RCC 7860 (cell line): ENCODE measurements at regions not wholly inside any gene's neighbourhood (a gene's known extent, or its start where the extent isn't known, plus 50 kb on each side); places are given as distances from the start of the nearest gene placed in this dataset.

ENCODE experiments used
- DNase-seq: peaks from one replicate; pipeline ENCODE4 v3.0.0-alpha.2; 2015; ENCODE audit warnings: low spot score
- FAIRE-seq: peaks from 2 replicates; lab custom pipeline; 2012; peaks lifted over from hg19 to GRCh38; lab: Jason Lieb, UNC

GRCh38 chr2:43129676-43130547, 96.5 kb downstream of the ZFP36L2 start:
- DNase-seq (no peak), FAIRE-seq (no peak)

DNA sequence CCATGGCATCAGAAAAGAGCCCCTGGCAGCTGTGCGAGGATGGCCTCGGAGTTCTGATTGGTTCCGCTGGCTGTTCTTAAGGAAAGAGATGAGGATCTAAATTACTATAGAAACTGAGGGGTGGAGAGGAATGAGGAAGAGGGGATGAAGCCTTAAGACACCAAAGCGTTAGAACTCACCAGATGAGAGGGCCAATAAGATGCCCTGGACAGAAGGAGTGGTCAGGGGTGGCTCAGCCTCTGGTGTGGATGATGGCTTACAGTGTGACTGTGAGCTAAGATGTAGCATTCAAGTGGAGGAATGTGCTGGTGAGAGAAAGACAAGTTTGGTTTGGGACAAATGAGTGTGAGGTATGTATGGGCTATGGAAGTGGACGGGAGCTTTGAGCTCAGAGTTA, 97.8 kb downstream of the ZFP36L2 start:
- no peak for DNase-seq
- no peak for FAIRE-seq

DNA sequence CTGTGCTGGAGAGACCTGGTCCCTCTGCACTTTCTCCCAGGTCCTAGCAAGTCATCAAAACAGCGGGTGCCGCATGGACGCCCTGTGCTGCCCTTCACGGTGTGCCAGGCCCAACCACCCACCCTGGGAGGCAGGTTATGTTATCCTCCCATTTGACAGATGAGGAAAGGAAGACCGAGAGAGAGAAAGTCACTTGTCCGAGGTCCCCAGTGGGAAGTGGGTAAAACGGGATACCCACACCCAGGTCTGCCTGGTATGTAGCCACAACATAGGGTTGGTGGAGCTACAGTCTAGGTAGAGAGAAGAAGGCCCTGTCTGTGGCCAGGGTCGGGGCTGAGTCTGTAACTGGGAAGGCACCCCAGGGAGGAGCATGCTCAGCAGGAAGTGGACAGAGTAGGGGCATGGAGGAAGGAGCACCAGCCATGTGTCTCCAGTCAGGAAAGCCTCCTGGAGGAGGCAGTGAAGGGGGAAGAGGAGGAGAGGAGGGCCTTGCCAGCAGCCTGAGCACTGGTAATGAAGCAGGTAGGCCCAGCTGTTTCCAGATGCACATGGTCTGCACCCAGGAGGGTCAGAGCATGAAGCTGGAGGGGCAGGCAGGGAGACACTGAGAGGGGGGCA, 98.4 kb downstream of the ZFP36L2 start:
- FAIRE-seq (no peak), DNase-seq (no peak)

DNA sequence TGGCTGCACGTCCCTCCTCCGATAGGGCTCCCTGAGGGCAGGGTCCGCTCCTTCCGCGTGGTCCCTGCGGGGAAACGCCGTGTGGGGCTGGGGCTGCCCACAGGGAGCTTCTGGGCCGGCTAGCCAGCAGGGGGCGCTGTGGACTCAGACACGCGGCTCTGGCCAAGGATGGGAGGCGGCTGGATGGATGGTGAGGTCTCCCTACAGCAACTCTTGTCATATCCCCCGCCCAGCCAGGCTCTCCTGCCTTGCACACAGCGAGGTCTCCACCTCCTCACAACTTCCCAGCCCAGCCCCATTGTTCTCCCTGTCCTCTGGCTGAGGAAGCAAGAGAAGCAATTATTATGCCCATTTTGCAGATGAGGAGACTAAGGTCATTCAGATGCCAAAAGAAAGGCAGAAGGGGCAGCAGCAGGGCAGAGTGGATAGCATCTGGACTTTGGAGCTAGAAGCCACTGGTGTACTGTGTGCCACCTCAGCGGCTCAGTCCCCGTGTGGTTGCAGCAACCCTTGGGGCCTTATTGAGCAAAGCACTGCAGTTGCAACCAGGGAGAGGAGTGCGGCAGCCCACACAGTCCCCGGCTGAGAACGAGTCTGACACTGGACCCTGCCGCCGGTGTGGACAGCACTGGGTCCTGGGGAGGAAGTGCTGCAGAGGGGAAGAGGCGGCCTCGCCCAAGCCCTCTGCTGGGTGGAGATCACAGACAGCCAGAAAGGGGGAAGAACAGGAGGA, 99.0 kb downstream of the ZFP36L2 start:
- FAIRE-seq (no peak), DNase-seq (no peak)

- FAIRE-seq, result no peak
- DNase-seq, result no peak
These were observed 99.6 kb downstream of the ZFP36L2 start for GRCh38 chr2:43126817-43127207.

GRCh38 chr2:43125090-43125998, 101.1 kb downstream of the ZFP36L2 start:
- DNase-seq (no peak), FAIRE-seq (no peak)

GRCh38 chr2:43124687-43125057, 101.7 kb downstream of the ZFP36L2 start:
- FAIRE-seq (no peak), DNase-seq (no peak)

- FAIRE-seq (no peak), DNase-seq (no peak)
These were observed 102.3 kb downstream of the ZFP36L2 start for GRCh38 chr2:43123981-43124686.

DNA sequence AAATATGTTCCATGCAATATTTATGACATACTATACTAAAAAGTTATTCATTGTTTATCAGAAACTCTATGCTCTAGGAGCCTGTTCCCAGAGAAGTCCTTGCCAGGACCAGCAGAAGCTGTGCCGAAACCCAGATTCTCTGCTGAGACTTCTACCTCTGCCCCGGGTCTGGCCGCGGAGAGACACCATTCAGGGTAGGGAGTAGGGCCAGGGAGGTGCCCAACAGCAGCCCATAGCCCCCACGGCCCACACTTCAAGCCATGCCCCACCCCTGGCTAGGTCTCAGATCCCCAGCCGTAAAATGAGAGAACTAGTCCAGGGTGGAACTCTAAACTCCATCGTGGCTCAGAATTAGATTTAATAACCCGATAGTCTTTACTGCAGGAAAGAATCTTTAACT, 102.9 kb downstream of the ZFP36L2 start:
- no peak for FAIRE-seq
- no peak for DNase-seq

DNA sequence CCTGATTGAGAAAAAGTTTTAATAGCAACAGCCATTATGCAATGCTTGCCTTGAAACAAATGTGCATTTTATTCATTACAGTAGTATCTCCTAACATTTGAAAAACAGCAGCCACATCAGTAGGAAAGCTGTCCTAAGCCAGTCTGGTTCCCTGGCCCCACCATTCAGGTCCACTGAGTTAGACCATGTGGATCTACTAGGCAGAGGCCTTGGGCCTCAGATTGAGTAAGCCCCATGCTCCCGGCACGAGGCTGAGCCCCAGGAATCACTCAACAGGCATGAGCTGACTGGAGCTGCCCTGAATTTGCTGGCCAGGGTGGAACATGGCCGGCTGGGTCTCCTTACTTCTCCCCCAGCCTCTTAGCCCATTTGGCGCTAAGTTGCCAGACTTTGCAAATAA, 103.4 kb downstream of the ZFP36L2 start:
- DNase-seq, result no peak
- FAIRE-seq, result no peak

GRCh38 chr2:43121580-43122314, 104.7 kb downstream of the ZFP36L2 start:
- DNase-seq (no peak), FAIRE-seq (no peak)

- DNase-seq, result no peak
- FAIRE-seq, result no peak
These were observed 107.1 kb downstream of the ZFP36L2 start for GRCh38 chr2:43119303-43119702.

- DNase-seq, result no peak
These were observed 108.8 kb downstream of the ZFP36L2 start for GRCh38 chr2:43117521-43118143.

DNA sequence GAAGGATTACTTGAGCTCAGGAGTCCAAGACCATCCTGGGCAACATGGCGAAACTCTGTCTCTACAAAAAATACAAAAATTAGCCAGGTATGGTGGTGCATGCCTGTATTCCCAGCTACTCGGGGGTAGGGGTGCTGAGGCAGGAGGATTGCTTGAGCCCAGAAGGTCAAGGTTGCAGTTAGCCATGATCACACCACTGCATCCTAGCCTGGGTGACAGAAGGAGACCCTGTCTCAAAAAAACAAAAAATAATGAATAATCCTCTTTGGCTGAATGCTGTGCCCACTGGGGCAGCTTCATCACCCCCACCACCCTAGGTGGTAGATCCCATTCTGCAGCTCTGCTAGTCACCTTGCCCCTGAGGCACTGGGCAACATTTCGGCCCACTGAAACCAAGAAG, 109.4 kb downstream of the ZFP36L2 start:
- no peak for DNase-seq
- no peak for FAIRE-seq

More at GRCh38 chr2:43117521-43118143, 108.8 kb downstream of the ZFP36L2 start:
- FAIRE-seq, result no peak

DNA sequence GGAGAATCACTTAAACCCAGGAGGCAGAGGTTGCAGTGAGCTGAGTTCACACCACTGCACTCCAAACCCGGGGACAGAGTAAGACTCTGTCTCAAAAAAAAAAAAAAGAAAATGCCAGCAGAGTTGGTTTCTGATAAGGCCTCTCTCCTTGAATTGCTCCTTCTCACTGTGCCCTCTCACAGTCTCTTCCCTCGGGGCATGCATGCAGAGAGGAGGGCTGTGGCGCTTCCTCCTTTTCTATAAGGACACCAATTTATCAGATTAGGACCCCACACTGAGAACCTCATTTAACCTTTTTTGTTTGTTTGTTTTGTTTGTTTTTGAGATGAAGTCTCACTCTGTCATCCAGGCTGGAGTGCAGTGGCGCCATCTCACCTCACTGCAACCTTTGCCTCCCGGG, 110.5 kb downstream of the ZFP36L2 start:
- DNase-seq, result no peak
- FAIRE-seq, result no peak

DNA sequence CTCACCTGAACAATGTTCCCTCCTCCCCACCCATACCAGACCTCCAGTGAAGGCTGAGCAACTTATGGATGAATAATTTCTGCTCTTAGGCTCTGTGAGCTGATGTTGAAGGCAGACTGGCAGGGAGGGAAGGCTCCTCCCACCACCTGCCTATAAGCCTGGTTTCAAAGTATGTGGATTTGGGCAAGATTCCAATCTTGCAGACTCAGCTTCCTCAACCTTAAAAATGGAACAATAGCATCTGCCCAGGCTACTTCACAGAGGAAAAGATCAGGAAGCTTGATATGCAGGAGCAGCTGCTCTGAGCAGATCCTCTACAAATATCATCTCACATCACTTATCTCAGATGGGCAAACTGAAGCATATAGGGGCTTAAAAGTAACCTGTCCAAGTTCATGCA, 112.2 kb downstream of the ZFP36L2 start:
- FAIRE-seq, result no peak
- DNase-seq, result peak; percentile 46

GRCh38 chr2:43111788-43112554, 114.4 kb downstream of the ZFP36L2 start:
- FAIRE-seq (no peak), DNase-seq (no peak)

- FAIRE-seq, result no peak
- DNase-seq, result peak; percentile 29
These were observed 115.9 kb downstream of the ZFP36L2 start for GRCh38 chr2:43110442-43110871.
